ENCODE measurements at regions not wholly inside any gene's neighbourhood (a gene's known extent, or its start where the extent isn't known, plus 50 kb on each side); places are given as distances from the start of the nearest gene placed in this dataset.

DNA sequence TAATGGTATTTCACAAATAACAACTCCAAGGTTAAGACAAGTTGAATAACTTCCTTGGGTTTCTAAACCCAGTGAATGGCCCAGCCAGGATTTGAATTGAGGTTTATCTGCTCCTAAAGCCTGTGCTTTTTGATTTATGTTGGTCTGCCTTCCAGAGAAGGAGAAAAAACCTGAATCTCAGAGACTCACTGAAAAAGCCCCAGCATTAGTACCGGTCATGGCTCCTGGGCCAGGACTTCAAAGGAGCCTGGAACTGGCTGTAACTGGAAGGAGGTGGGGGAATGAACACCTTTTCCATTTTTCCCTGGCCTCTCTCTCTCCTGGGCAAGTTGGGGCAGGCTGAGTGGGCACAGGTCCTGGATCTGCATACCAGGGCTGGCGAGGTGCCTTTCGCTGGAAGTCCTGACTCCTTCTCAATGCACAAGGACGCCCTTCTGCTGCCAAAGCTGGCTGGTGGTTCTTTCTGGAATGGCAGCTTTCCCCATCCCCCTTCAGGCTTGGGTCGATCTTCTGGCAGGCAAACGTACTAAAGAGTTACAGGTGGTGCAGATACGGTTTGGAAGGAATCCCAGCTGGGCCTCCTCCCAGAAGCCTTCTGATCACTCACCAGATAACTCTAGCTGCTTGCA is 268.2 kb downstream of the PTEN start:
- no peak for DNase-seq

GRCh38 chr10:88136712-88137111 is 273.3 kb downstream of the PTEN start:
- no peak for DNase-seq

- DNase-seq: no peak
These were observed 275.0 kb downstream of the PTEN start for GRCh38 chr10:88138319-88138848.

GRCh38 chr10:88147000-88147798 is 283.8 kb downstream of the PTEN start:
- DNase-seq: no peak

- no peak for DNase-seq
These were observed 286.5 kb downstream of the PTEN start for GRCh38 chr10:88149906-88150305.

DNA sequence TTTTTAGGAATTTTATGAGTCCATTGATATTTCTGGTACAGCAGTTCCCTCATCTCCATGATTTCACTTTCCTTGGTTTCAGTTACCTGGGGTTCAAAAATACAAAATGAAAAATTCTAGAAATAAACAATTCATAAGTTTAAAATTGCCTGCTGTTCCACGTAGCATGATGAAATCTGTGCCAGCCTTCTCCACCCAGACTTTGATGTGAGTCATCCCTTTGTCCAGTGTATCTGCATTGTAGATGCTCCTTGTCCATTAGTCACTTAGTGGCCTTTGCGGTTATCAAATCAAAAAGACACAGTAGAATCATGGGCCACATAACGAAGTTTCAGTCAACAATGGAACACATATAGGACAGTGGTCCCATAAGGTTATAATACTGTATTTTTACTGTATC is 286.9 kb downstream of the PTEN start:
- DNase-seq: no peak

DNA sequence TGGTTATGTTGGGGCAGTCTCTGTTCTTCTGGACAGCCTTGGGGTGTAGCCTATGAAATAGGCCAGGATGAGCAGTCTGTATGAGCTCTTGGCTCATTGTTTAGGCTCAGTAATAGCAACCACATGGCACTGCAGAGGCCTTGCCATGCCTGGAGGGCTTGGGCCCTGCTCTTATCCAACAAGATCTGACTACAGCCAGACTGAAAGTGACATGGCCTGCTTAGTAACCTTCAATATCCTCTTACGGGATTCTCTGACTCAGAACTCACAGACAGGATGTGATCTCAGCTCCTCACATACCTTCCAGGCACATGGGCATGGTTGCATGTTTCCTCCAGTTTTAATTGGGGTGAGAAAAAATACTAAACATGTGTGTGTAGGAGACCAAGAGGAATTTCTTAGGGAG is 289.3 kb downstream of the PTEN start:
- DNase-seq: no peak

GRCh38 chr10:88154596-88155250 is 291.3 kb downstream of the PTEN start:
- no peak for DNase-seq

GRCh38 chr10:88156341-88156740 is 292.9 kb downstream of the PTEN start:
- DNase-seq: no peak

GRCh38 chr10:88157981-88158465 is 294.6 kb downstream of the PTEN start:
- no peak for DNase-seq

- DNase-seq: no peak
These were observed 295.2 kb downstream of the PTEN start for GRCh38 chr10:88158526-88159122.

DNA sequence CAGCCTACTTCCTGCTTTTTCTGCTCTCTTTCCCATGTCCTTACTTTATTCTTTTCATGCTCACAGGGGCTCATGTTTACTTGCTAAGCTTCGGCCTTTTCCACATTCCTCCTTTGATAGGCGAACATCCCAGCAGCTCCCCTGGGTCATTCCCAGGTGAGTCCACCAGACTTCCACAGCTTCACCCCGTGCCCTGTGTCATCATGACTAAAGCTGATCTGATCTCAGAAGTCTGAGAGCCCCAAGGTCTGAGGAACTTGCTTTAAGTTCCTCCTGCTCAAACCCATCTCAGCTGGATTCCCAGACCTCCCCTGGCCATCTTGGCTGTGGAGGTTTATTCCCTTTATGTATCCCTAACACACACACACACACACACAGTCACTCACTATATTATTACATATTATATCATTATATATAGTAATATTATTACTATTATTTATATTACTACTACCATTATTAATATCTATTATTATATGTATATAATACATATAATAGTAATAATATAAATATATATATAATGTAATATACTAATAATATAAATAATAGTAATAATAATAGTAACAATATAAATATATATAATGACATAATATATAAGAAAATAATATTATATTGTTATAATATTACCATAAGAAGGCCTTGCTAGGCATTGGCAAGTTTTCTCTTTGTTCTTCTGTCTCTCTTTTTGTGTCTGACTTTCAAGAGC is 295.9 kb downstream of the PTEN start:
- no peak for DNase-seq

- DNase-seq: no peak
These were observed 297.6 kb downstream of the PTEN start for GRCh38 chr10:88161070-88161469.

DNA sequence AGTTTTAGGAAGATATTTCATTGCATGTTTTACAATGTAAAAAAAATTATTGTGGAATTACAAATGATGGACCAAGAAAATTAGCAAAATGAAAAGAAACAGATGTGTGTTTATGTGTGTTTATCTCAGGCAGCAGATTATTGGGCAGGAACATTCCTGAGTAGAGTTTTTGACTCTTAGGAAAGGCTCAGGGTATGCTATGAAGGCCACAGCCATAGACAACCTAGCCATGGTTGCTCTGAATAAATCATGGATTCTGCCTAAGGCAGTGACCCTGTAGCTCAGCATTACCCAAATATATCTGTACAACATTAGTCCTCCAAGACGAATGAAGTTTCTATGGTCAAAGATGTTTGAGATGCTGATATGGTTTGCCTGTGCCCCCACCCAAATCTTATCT is 298.3 kb downstream of the PTEN start:
- no peak for DNase-seq

DNA sequence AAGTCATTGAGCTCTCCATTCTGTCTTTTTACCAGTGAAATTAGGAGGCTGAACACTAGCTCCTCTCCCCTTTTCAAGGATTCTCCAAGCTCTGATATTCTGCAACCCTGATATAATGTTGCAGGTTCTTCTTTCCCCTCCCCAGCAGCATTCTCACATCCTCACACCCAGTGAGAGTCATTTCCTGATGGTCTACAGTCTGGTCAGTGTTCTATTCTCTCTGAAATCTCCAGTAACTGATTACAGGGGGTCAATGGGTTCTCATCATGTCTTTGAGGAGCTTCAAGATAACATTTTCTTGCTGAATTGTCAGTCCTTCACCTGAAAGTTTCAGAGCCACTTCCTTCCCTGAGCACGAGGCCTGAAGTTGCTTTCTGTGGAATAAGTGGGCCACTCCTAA is 299.4 kb downstream of the PTEN start:
- no peak for DNase-seq

- no peak for DNase-seq
These were observed 300.1 kb downstream of the PTEN start for GRCh38 chr10:88163572-88163971.

DNA sequence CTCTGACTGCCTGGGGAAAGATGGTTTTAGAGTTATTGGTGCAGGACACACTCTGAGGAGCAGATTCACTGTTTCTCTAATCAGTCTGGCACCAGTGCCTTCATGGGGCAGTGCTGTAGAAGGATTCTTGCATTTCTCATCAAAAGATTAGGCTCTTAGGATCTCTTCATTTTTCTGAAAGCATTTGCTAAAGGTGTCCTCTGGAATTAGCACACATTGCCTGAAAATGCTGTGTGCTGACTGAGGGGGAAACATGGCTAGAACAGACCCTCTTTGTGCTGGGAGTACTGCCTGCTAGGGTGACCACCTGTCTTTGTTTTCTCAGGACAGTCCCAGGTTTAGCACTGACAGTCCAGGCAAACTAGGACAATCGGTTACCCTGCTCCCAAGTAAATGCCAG is 301.0 kb downstream of the PTEN start:
- DNase-seq: no peak

DNA sequence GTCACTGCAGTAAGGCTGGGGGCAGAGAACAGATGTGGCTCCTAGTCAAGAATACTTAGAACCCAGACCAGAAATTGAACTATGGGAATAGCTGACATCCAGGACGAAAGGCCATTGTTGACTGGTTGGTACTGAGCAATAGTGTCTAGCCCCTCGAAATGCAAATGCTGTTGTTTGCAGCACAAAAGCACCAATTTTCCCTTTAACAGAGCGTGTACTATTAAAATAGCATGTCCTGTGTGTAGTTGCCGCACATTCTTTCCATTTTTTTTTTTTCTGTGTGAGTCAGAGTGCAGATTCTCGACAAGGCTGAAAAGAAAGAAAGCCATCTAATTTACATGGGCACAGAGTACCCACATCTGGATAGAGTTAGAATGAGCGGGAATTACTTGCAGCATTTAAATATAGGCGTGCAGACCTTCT is 302.4 kb downstream of the PTEN start:
- DNase-seq: no peak

- DNase-seq: no peak
These were observed 305.0 kb downstream of the PTEN start for GRCh38 chr10:88168171-88169036.

DNA sequence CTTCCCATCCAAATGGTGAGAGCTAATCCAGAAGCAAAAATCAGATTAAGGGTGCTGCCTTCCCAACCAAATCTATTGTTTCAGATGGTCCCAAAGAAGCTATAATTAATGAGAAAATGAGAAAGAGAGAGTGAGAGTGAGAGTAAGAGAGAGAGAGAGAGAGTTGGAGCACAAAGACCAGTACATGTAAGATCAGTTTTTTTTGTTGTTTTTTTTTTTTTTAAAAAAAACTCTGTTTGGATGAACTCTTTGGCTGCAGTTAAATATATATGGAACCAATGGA is 305.6 kb downstream of the PTEN start:
- no peak for DNase-seq

DNA sequence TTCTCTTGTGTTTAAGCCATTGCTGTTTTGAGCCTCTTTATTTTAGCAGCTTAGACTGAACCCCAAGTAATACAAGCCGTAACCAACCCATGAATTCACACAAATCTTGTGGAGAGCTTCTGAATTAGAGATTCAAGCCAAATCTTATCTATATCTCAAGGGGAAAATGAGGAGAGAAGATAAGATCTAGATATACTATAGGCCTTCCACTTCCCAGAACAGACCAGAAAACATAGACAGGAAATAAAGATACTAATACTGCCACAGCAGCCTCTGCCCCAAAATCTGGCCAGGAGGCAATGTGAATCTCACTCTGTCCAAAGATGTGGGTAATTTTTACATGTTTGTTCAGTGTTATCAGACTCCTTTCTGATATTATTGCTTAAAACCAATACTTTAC is 307.2 kb downstream of the PTEN start:
- DNase-seq: no peak

- no peak for DNase-seq
These were observed 308.7 kb downstream of the PTEN start for GRCh38 chr10:88172159-88172558.
